MM.1S (cell line): ENCODE measurements at regions not wholly inside any gene's neighbourhood (a gene's known extent, or its start where the extent isn't known, plus 50 kb on each side); places are given as distances from the start of the nearest gene placed in this dataset.

Experiments
- DNase-seq: peaks from one replicate; pipeline ENCODE4 v3.0.0-alpha.2; 2015
- H2AFZ ChIP-seq: fragments of 300-600 bp; sonication (generic); 2 replicates; pipeline ENCODE4 v1.6.0; 2016; ENCODE audit warnings: antibody characterized with exemption, low read length
- H3F3A ChIP-seq: fragments of 300-600 bp; sonication (generic); 2 replicates; pipeline ENCODE4 v1.6.1; 2016; ENCODE audit warnings: mild to moderate bottlenecking, antibody characterized with exemption, low read length, moderate library complexity, mixed read lengths; ENCODE audit not compliant: insufficient read depth
- H3K27ac ChIP-seq: fragments of 300-600 bp; sonication (generic); 2 replicates; pipeline ENCODE4 v1.5.1; 2016; ENCODE audit warnings: mild to moderate bottlenecking, low read length
- H3K27me3 ChIP-seq: fragments of 300-600 bp; sonication (generic); replicated peaks from 2 replicates; pipeline ENCODE4 v1.6.0; 2016; ENCODE audit warnings: low read length; ENCODE audit not compliant: insufficient read depth
- H3K36me3 ChIP-seq: fragments of 300-600 bp; sonication (generic); replicated peaks from 2 replicates; pipeline ENCODE4 v1.6.1; 2016; ENCODE audit warnings: mild to moderate bottlenecking, low read length, mixed read lengths; ENCODE audit not compliant: insufficient read depth
- H3K4me1 ChIP-seq: fragments of 300-600 bp; sonication (generic); 2 replicates; pipeline ENCODE4 v1.6.1; 2016; ENCODE audit warnings: low read length, mixed read lengths
- H3K4me2 ChIP-seq: fragments of 300-600 bp; sonication (generic); 2 replicates; pipeline ENCODE4 v1.6.0; 2016; ENCODE audit warnings: low read depth, low read length
- H3K4me3 ChIP-seq: fragments of 300-600 bp; sonication (generic); 2 replicates; pipeline ENCODE4 v1.5.1; 2016; ENCODE audit warnings: low read length, mixed read lengths
- H3K79me2 ChIP-seq: fragments of 300-600 bp; sonication (generic); 2 replicates; pipeline ENCODE4 v1.6.1; 2016; ENCODE audit warnings: mixed run types, low read length, mixed read lengths
- H3K9ac ChIP-seq: fragments of 300-600 bp; sonication (generic); 2 replicates; pipeline ENCODE4 v1.6.1; 2016; ENCODE audit warnings: low read length, mixed read lengths
- H3K9me2 ChIP-seq: fragments of 300-600 bp; sonication (generic); replicated peaks from 2 replicates; pipeline ENCODE4 v1.6.1; 2016; ENCODE audit warnings: mild to moderate bottlenecking, low read length, mixed read lengths; ENCODE audit not compliant: insufficient read depth
- H3K9me3 ChIP-seq: fragments of 300-600 bp; sonication (generic); replicated peaks from 2 replicates; pipeline ENCODE4 v1.6.1; 2016; ENCODE audit warnings: mild to moderate bottlenecking, low read length, mixed read lengths; ENCODE audit not compliant: insufficient read depth
- H4K20me1 ChIP-seq: fragments of 300-600 bp; sonication (generic); 2 replicates; pipeline ENCODE4 v1.6.1; 2016; ENCODE audit warnings: mild to moderate bottlenecking, low read length, moderate library complexity, mixed read lengths; ENCODE audit not compliant: insufficient read depth
- CTCF ChIP-seq: fragments of 300-600 bp; sonication (generic); IDR thresholded peaks from 2 replicates; pipeline ENCODE4 v1.5.1; 2016; ENCODE audit warnings: antibody characterized with exemption, low read length, mixed read lengths
- EZH2 ChIP-seq: fragments of 300-600 bp; sonication (generic); optimal IDR thresholded peaks from 2 replicates; pipeline ENCODE3; 2017; ENCODE audit warnings: low read depth, mild to moderate bottlenecking, antibody characterized with exemption, low read length, mixed read lengths
- EZH2phosphoT487 ChIP-seq: fragments of 300-600 bp; sonication (generic); IDR thresholded peaks from 2 replicates; pipeline ENCODE4 v1.6.1; 2018; ENCODE audit warnings: antibody characterized with exemption, low read length

DNA sequence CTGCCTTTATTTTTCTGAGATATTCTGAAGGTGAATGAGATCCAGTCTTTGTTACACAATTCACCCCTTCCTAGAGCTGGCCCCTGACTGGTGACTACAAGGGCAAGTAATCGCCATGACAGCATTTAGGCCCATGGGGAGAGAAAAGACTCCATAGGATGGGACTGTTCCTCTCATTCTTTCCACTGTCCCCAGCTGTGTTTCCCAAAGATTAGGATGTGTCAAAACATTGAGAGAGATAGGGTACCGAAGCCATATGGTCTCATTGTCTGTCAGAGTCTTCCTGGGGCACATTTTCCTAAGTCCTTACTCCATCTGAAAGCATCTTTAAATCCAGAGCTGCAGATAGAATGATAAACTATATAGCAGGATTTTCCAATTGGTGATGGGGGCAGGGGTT lies 423.5 kb downstream of the OMA1 start:
- Histone ChIP-seq H2AFZ (no peak overlapping the region), H3K36me3 (no peaks in the 10 kb centered on the region), H4K20me1 (no peaks in the 10 kb centered on the region), H3K9me3 (no peaks in the 10 kb centered on the region), H3F3A (no peaks in the 10 kb centered on the region), H3K27me3 (no peaks in the 10 kb centered on the region), H3K4me2 (no peak overlapping the region), H3K4me3 (no peak overlapping the region), H3K4me1 (no peaks in the 10 kb centered on the region), H3K9ac (no peak overlapping the region), H3K9me2 (no peaks in the 10 kb centered on the region), H3K27ac (no peak overlapping the region), H3K79me2 (no peaks in the 10 kb centered on the region)
- TF ChIP-seq EZH2phosphoT487 (no peak), CTCF (no peak), EZH2 (no peak)
- DNase-seq = no peak

GRCh38 chr1:58119971-58120370 lies 426.6 kb downstream of the OMA1 start:
- DNase-seq = no peak
- Histone ChIP-seq H3K4me1 (no peaks in the 10 kb centered on the region), H3K27ac (no peak overlapping the region), H3K9me2 (no peaks in the 10 kb centered on the region), H3K4me3 (no peak overlapping the region), H3F3A (no peaks in the 10 kb centered on the region), H4K20me1 (no peaks in the 10 kb centered on the region), H3K4me2 (no peak overlapping the region), H3K79me2 (no peaks in the 10 kb centered on the region), H3K9ac (no peak overlapping the region), H3K36me3 (no peaks in the 10 kb centered on the region), H3K27me3 (no peaks in the 10 kb centered on the region), H2AFZ (no peak overlapping the region), H3K9me3 (no peaks in the 10 kb centered on the region)
- TF ChIP-seq EZH2phosphoT487 (no peak), EZH2 (no peak), CTCF (no peak)

- no peak for TF ChIP-seq EZH2
- no peak for TF ChIP-seq EZH2phosphoT487
- TF ChIP-seq CTCF = no peak
These were observed 430.2 kb downstream of the OMA1 start for GRCh38 chr1:58116284-58116683.

More at GRCh38 chr1:58116284-58116683, 430.2 kb downstream of the OMA1 start:
- Histone ChIP-seq H3K4me1 (no peaks in the 10 kb centered on the region), H3K4me3 (no peak overlapping the region), H3K9me3 (no peaks in the 10 kb centered on the region), H3K4me2 (no peak overlapping the region), H3K79me2 (no peaks in the 10 kb centered on the region), H2AFZ (no peak overlapping the region), H4K20me1 (no peaks in the 10 kb centered on the region), H3K36me3 (no peaks in the 10 kb centered on the region), H3K27ac (no peak overlapping the region), H3K9ac (no peak overlapping the region), H3K27me3 (no peaks in the 10 kb centered on the region), H3K9me2 (no peaks in the 10 kb centered on the region), H3F3A (no peaks in the 10 kb centered on the region)
- DNase-seq = no peak
